Liver (tissue), 8 donors: ENCODE measurements at regions not wholly inside any gene's neighbourhood (a gene's known extent, or its start where the extent isn't known, plus 50 kb on each side); places are given as distances from the start of the nearest gene placed in this dataset.

Experiments used
- DNase-seq: peaks from one replicate; pipeline ENCODE4 v3.0.0-alpha.2; 2017; ENCODE audit warnings: low spot score
- H3K27ac ChIP-seq, 2 donors: one replicate each; pipeline ENCODE4 v1.7.0; 2013; ENCODE audit warnings: inconsistent platforms in 2 of 2, low read length in 2 of 2, control low read depth in 1 of 2, low read depth in 1 of 2, mild to moderate bottlenecking in 1 of 2
- H3K27me3 ChIP-seq, 4 donors: one replicate each; pipeline versions ENCODE4 v1.6.1 to v1.7.0; 2013; ENCODE audit warnings: low read length in 3 of 4, inconsistent platforms in 1 of 4, mild to moderate bottlenecking in 1 of 4, moderate library complexity in 1 of 4; ENCODE audit not compliant: control insufficient read depth in 4 of 4, insufficient read depth in 4 of 4
- H3K36me3 ChIP-seq, 4 donors: one replicate each; pipeline versions ENCODE4 v1.6.1 to v1.7.0; 2013; ENCODE audit warnings: low read length in 3 of 4, mild to moderate bottlenecking in 3 of 4, low read depth in 1 of 4, moderate library complexity in 1 of 4; ENCODE audit not compliant: control insufficient read depth in 4 of 4, insufficient read depth in 3 of 4
- H3K4me1 ChIP-seq, 4 donors: one replicate each; pipeline versions ENCODE4 v1.6.1 to v1.7.0; 2013; ENCODE audit warnings: low read length in 3 of 4, mild to moderate bottlenecking in 3 of 4, moderate library complexity in 1 of 4; ENCODE audit not compliant: control insufficient read depth in 4 of 4, insufficient read depth in 4 of 4
- H3K4me3 ChIP-seq, 3 donors: one replicate each; pipeline versions ENCODE4 v1.6.1 to v1.7.0; 2013; ENCODE audit warnings: low read length in 3 of 3, control low read depth in 1 of 3, low read depth in 1 of 3, mild to moderate bottlenecking in 1 of 3
- H3K9ac ChIP-seq, 2 donors: one replicate each; pipeline ENCODE4 v1.7.0; 2013; ENCODE audit warnings: low read length in 2 of 2, mild to moderate bottlenecking in 2 of 2, moderate library complexity in 2 of 2, control low read depth in 1 of 2, low read depth in 1 of 2
- H3K9me3 ChIP-seq, 4 donors: one replicate each; pipeline versions ENCODE4 v1.6.1 to v1.7.0; 2013; ENCODE audit warnings: low read length in 3 of 4; ENCODE audit not compliant: control insufficient read depth in 4 of 4
- ATF3 ChIP-seq: IDR thresholded peaks from 2 replicates; pipeline ENCODE4 v1.6.1; 2016; ENCODE audit warnings: antibody characterized with exemption
- EGR1 ChIP-seq, 2 donors: IDR thresholded peaks; 2 replicates each; pipeline ENCODE4 v1.6.1; 2016 to 2018; ENCODE audit warnings: antibody characterized with exemption in 2 of 2, low read depth in 2 of 2
- FOXA1 ChIP-seq: IDR thresholded peaks from 2 replicates; pipeline ENCODE4 v1.6.1; 2016; ENCODE audit warnings: antibody characterized with exemption
- FOXA2 ChIP-seq: IDR thresholded peaks from 2 replicates; pipeline ENCODE4 v1.6.1; 2016; ENCODE audit warnings: antibody characterized with exemption
- GABPA ChIP-seq, 2 donors: IDR thresholded peaks in 1 of 2; conservative IDR thresholded peaks in 1 of 2; 2 replicates each; pipeline ENCODE4 v1.6.1; 2016; ENCODE audit warnings: antibody characterized with exemption in 2 of 2, mild to moderate bottlenecking in 1 of 2, moderate library complexity in 1 of 2
- HNF4A ChIP-seq, 2 donors: conservative IDR thresholded peaks; 2 replicates each; pipeline ENCODE4 v1.6.1; 2016; ENCODE audit warnings: antibody characterized with exemption in 2 of 2, mild to moderate bottlenecking in 2 of 2
- HNF4G ChIP-seq: IDR thresholded peaks from 2 replicates; pipeline ENCODE4 v1.6.1; 2016; ENCODE audit warnings: antibody characterized with exemption
- JUND ChIP-seq, 2 donors: IDR thresholded peaks; 2 replicates each; pipeline ENCODE4 v1.6.1; 2016; ENCODE audit warnings: antibody characterized with exemption in 2 of 2
- MAX ChIP-seq: IDR thresholded peaks from 2 replicates; pipeline ENCODE4 v1.6.1; 2016; ENCODE audit warnings: antibody characterized with exemption
- RAD21 ChIP-seq, 2 donors: IDR thresholded peaks; 2 replicates each; pipeline ENCODE4 v1.6.1; 2016; ENCODE audit warnings: antibody characterized with exemption in 2 of 2, mild to moderate bottlenecking in 2 of 2
- RXRA ChIP-seq, 2 donors: IDR thresholded peaks; 2 replicates each; pipeline ENCODE4 v1.6.1; 2017 to 2018; ENCODE audit warnings: antibody characterized with exemption in 2 of 2, mild to moderate bottlenecking in 1 of 2
- SP1 ChIP-seq: IDR thresholded peaks from 2 replicates; pipeline ENCODE4 v1.6.1; 2018; ENCODE audit warnings: antibody characterized with exemption, mild to moderate bottlenecking
- TAF1 ChIP-seq: conservative IDR thresholded peaks from 2 replicates; pipeline ENCODE4 v1.6.1; 2016; ENCODE audit warnings: antibody characterized with exemption, mild to moderate bottlenecking
- YY1 ChIP-seq: IDR thresholded peaks from 2 replicates; pipeline ENCODE4 v1.6.1; 2016; ENCODE audit warnings: antibody characterized with exemption, mild to moderate bottlenecking
- ZBTB33 ChIP-seq: IDR thresholded peaks from 2 replicates; pipeline ENCODE4 v1.6.1; 2016; ENCODE audit warnings: antibody characterized with exemption
- WGBS: extraction: QIAGEN DNeasy Blood & Tissue Kit; methylation state at CpG from one replicate; pipeline ENCODE4 v1.1.7; 2013; 5-methylcytosine and 5-hydroxymethylcytosine counted together
- TF ChIP-seq, protein P1 (sequence below): IDR thresholded peaks from 2 replicates; pipeline ENCODE4 v1.6.1; 2016; ENCODE audit warnings: antibody characterized with exemption, mild to moderate bottlenecking
- TF ChIP-seq, protein P2 (sequence below): fragments of 150-350 bp; IDR thresholded peaks from 2 replicates; pipeline ENCODE4 v1.5.1; 2017; ENCODE audit warnings: improper control_type of control experiment, low read depth, low read length; ENCODE audit not compliant: missing input control
- donor health status: healthy.
- donor health status: healthy.
- donor health status: healthy.
- donor health status: healthy.
- donor health status: healthy.

DNA sequence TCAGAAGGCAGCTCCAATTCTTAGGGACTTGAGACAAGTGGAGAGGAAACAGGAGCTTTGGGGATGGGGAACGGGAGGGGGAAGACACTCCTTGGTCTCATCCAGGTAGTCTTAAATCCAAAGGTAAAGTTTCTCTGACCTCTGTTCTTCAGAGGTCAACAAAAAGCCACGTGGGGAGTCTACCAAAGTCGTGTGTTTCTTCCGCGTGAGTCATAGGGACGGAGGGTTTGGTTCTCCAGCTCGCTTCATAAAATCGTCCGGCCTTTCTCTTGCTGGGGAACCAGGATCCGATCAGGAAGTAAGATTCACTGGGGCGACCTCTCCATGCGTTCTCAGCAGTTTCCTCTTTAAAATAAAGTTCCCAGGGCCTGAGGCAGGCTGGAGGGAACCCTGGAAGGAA lies 275.7 kb downstream of the TCERG1L start:
- no peaks in the 10 kb centered on the region for H3K4me1 ChIP-seq
- no peak overlapping the region for H3K4me3 ChIP-seq
- no peaks in the 10 kb centered on the region for H3K9me3 ChIP-seq
- H3K36me3 ChIP-seq, result no peaks in the 10 kb centered on the region
- H3K27ac ChIP-seq, result no peak overlapping the region
- WGBS, result 37% methylated on average over 12 of the region's 12 CpGs
- H3K27me3 ChIP-seq, result peaks cover 0 to 7% (median 1%) of the 10 kb centered on the region in 4 donors
- H3K9ac ChIP-seq, result no peak overlapping the region
- DNase-seq, result no peak
- TF ChIP-seq YY1, result no peak
- TF ChIP-seq RXRA (IDR thresholded peaks at IDR 0.05), result no peak
- no peak for TF ChIP-seq HNF4G
- TF ChIP-seq FOXA2, result no peak
- no peak for TF ChIP-seq EGR1 (IDR thresholded peaks at IDR 0.05; ENCODE audit: low read depth in 2 of 2)
- no peak for TF ChIP-seq GABPA (IDR thresholded peaks at IDR 0.05 in 1 of 2, conservative IDR thresholded peaks at IDR 0.05 in 1 of 2)
- TF ChIP-seq ATF3, result no peak
- TF ChIP-seq, protein P1, sequence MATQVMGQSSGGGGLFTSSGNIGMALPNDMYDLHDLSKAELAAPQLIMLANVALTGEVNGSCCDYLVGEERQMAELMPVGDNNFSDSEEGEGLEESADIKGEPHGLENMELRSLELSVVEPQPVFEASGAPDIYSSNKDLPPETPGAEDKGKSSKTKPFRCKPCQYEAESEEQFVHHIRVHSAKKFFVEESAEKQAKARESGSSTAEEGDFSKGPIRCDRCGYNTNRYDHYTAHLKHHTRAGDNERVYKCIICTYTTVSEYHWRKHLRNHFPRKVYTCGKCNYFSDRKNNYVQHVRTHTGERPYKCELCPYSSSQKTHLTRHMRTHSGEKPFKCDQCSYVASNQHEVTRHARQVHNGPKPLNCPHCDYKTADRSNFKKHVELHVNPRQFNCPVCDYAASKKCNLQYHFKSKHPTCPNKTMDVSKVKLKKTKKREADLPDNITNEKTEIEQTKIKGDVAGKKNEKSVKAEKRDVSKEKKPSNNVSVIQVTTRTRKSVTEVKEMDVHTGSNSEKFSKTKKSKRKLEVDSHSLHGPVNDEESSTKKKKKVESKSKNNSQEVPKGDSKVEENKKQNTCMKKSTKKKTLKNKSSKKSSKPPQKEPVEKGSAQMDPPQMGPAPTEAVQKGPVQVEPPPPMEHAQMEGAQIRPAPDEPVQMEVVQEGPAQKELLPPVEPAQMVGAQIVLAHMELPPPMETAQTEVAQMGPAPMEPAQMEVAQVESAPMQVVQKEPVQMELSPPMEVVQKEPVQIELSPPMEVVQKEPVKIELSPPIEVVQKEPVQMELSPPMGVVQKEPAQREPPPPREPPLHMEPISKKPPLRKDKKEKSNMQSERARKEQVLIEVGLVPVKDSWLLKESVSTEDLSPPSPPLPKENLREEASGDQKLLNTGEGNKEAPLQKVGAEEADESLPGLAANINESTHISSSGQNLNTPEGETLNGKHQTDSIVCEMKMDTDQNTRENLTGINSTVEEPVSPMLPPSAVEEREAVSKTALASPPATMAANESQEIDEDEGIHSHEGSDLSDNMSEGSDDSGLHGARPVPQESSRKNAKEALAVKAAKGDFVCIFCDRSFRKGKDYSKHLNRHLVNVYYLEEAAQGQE, result no peak
- TF ChIP-seq HNF4A (conservative IDR thresholded peaks at IDR 0.05), result no peak
- no peak for TF ChIP-seq JUND (IDR thresholded peaks at IDR 0.05)
- no peak for TF ChIP-seq TAF1

- no peaks in the 10 kb centered on the region for H3K9me3 ChIP-seq
- no peak overlapping the region for H3K9ac ChIP-seq
- TF ChIP-seq TAF1 (no peak), SP1 (no peak), HNF4A (conservative IDR thresholded peaks at IDR 0.05) (no peak), FOXA1 (no peak), MAX (no peak), RXRA (IDR thresholded peaks at IDR 0.05) (no peak), FOXA2 (no peak), ATF3 (no peak), RAD21 (IDR thresholded peaks at IDR 0.05) (no peak), HNF4G (no peak), EGR1 (IDR thresholded peaks at IDR 0.05; ENCODE audit: low read depth in 2 of 2) (no peak), GABPA (IDR thresholded peaks at IDR 0.05 in 1 of 2, conservative IDR thresholded peaks at IDR 0.05 in 1 of 2) (no peak), JUND (IDR thresholded peaks at IDR 0.05) (no peak), ZBTB33 (no peak), YY1 (no peak)
- TF ChIP-seq, protein P1, result no peak
- TF ChIP-seq, protein P2, sequence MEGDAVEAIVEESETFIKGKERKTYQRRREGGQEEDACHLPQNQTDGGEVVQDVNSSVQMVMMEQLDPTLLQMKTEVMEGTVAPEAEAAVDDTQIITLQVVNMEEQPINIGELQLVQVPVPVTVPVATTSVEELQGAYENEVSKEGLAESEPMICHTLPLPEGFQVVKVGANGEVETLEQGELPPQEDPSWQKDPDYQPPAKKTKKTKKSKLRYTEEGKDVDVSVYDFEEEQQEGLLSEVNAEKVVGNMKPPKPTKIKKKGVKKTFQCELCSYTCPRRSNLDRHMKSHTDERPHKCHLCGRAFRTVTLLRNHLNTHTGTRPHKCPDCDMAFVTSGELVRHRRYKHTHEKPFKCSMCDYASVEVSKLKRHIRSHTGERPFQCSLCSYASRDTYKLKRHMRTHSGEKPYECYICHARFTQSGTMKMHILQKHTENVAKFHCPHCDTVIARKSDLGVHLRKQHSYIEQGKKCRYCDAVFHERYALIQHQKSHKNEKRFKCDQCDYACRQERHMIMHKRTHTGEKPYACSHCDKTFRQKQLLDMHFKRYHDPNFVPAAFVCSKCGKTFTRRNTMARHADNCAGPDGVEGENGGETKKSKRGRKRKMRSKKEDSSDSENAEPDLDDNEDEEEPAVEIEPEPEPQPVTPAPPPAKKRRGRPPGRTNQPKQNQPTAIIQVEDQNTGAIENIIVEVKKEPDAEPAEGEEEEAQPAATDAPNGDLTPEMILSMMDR, result no peak
- no peak for DNase-seq
- 85% methylated on average over 6 of the region's 6 CpGs for WGBS
- H3K4me1 ChIP-seq, result no peaks in the 10 kb centered on the region
- H3K27ac ChIP-seq, result no peak overlapping the region
- H3K4me3 ChIP-seq, result no peak overlapping the region
- no peaks in the 10 kb centered on the region for H3K36me3 ChIP-seq
- peaks cover 0 to 3% (median 1%) of the 10 kb centered on the region in 4 donors for H3K27me3 ChIP-seq
These were observed 273.5 kb downstream of the TCERG1L start for GRCh38 chr10:131038056-131038455.
